Endothelial cell of umbilical vein (primary cell): ENCODE measurements at regions not wholly inside any gene's neighbourhood (a gene's known extent, or its start where the extent isn't known, plus 50 kb on each side); places are given as distances from the start of the nearest gene placed in this dataset.
A peak's percentile ranks its signal among the peaks of the same experiment; 100 is the strongest.

Experiments used
- BruUV-seq: library from RNA; stranded (reverse); fragments of 400-500 nt; replicated peaks from 2 replicates; lab custom pipeline; 2021; lab: Mats Ljungman, UMichigan
- CTCF ChIA-PET: fragments of 300-600, 350-600 bp; sonication (Branson Sonifier 250); formaldehyde crosslinking; loops from one replicate; lab custom pipeline; 2021; ENCODE audit warnings: antibody characterized with exemption, inconsistent platforms; lab: Charles Lee
- POLR2A ChIA-PET: fragments of 300-600, 350-600 bp; sonication (Branson Sonifier 250); formaldehyde crosslinking; loops from one replicate; lab custom pipeline; 2021; ENCODE audit warnings: antibody characterized with exemption, inconsistent platforms; lab: Charles Lee
- DNase-seq: peaks from one replicate; pipeline ENCODE4 v3.0.0-alpha.2; 2011; ENCODE audit warnings: low read depth, low spot score
- FAIRE-seq: peaks from 2 replicates; lab custom pipeline; 2011; peaks lifted over from hg19 to GRCh38; lab: Jason Lieb, UNC
- H2AFZ ChIP-seq: 2 replicates; pipeline ENCODE4 v1.6.0; 2012; ENCODE audit warnings: low read depth, low read length, control low read depth, inconsistent platforms
- H3K27ac ChIP-seq: 2 replicates; pipeline ENCODE4 v1.5.1; 2011; ENCODE audit warnings: low read depth, mild to moderate bottlenecking, control low read depth, low read length, moderate library complexity; ENCODE audit not compliant: insufficient read depth
- H3K27me3 ChIP-seq, 2 experiments: 2 replicates each; pipeline versions ENCODE4 v1.6.0 to v1.6.1; 2011; ENCODE audit warnings: low read length in 2 of 2, mixed read lengths in 1 of 2; ENCODE audit not compliant: control insufficient read depth in 2 of 2, insufficient read depth in 2 of 2
- H3K36me3 ChIP-seq, 2 experiments: 2 replicates in 1 of 2; 3 replicates in 1 of 2; pipeline ENCODE4 v1.5.1; 2011; ENCODE audit warnings: low read length in 2 of 2, mild to moderate bottlenecking in 1 of 2, moderate library complexity in 1 of 2; ENCODE audit not compliant: control insufficient read depth in 2 of 2, insufficient read depth in 2 of 2; ENCODE audit errors: extremely low read depth in 1 of 2
- H3K4me1 ChIP-seq: 3 replicates; pipeline ENCODE4 v1.5.1; 2011; ENCODE audit warnings: mild to moderate bottlenecking, low read length; ENCODE audit not compliant: control insufficient read depth, insufficient read depth; ENCODE audit errors: extremely low read depth
- H3K4me2 ChIP-seq: 2 replicates; pipeline ENCODE4 v1.6.1; 2011; ENCODE audit warnings: low read length, control low read depth, mixed read lengths; ENCODE audit not compliant: insufficient read depth
- H3K4me3 ChIP-seq, 3 experiments: fragments of 200-600 bp in 1 of 3; sonication (generic), shearing (Covaris generic) in 1 of 3; replicated peaks in 1 of 3; 2 replicates each; pipeline ENCODE4 v1.5.1; 2011 to 2016; ENCODE audit warnings: control low read depth in 3 of 3, low read length in 3 of 3, mild to moderate bottlenecking in 2 of 3, inconsistent platforms in 1 of 3, low read depth in 1 of 3, moderate library complexity in 1 of 3; ENCODE audit not compliant: insufficient read depth in 1 of 3
- H3K79me2 ChIP-seq: 2 replicates; pipeline ENCODE4 v1.6.0; 2012; ENCODE audit warnings: low read length, inconsistent platforms; ENCODE audit not compliant: control insufficient read depth, insufficient read depth
- H3K9ac ChIP-seq: replicated peaks from 2 replicates; pipeline ENCODE3; 2011; ENCODE audit warnings: low read length, control low read depth; ENCODE audit not compliant: insufficient read depth; ENCODE audit errors: extremely low read depth
- H3K9me1 ChIP-seq: replicated peaks from 3 replicates; pipeline ENCODE4 v1.6.0; 2011; ENCODE audit warnings: mild to moderate bottlenecking, low read length; ENCODE audit not compliant: control insufficient read depth, insufficient read depth; ENCODE audit errors: extremely low read depth
- H3K9me3 ChIP-seq: replicated peaks from 2 replicates; pipeline ENCODE4 v1.5.1; 2012; ENCODE audit warnings: low read length, inconsistent platforms; ENCODE audit not compliant: control insufficient read depth, insufficient read depth
- H4K20me1 ChIP-seq: replicated peaks from 2 replicates; pipeline ENCODE3; 2011; ENCODE audit warnings: mild to moderate bottlenecking, low read length; ENCODE audit not compliant: control insufficient read depth, insufficient read depth; ENCODE audit errors: extremely low read depth
- CTCF ChIP-seq, 2 donors: IDR thresholded peaks; 1 replicate in 1 of 2; 2 replicates in 1 of 2; pipeline ENCODE4 v1.5.1; 2011; ENCODE audit warnings: low read length in 2 of 2, mild to moderate bottlenecking in 2 of 2, moderate library complexity in 2 of 2, control low read depth in 1 of 2, inconsistent platforms in 1 of 2, low read depth in 1 of 2; ENCODE audit not compliant: insufficient read depth in 1 of 2; ENCODE audit errors: extremely low read depth in 1 of 2
- EZH2 ChIP-seq: IDR thresholded peaks from 2 replicates; pipeline ENCODE4 v1.6.1; 2012; ENCODE audit warnings: borderline replicate concordance, low read depth, mild to moderate bottlenecking, moderate library complexity, low read length, inconsistent platforms; ENCODE audit not compliant: severe bottlenecking
- FOS ChIP-seq: IDR thresholded peaks from 2 replicates; pipeline ENCODE4 v1.6.1; 2011; ENCODE audit warnings: mild to moderate bottlenecking, low read length, moderate library complexity, borderline replicate concordance; ENCODE audit not compliant: insufficient read depth
- GATA2 ChIP-seq: IDR thresholded peaks from 2 replicates; pipeline ENCODE4 v1.7.0; 2011; ENCODE audit warnings: low read depth, mild to moderate bottlenecking, moderate library complexity, mixed read lengths, low read length; ENCODE audit not compliant: insufficient read length, insufficient read depth
- JUN ChIP-seq: IDR thresholded peaks from 2 replicates; pipeline ENCODE4 v1.6.1; 2011; ENCODE audit warnings: borderline replicate concordance, low read depth; ENCODE audit not compliant: insufficient read length, insufficient read depth
- MAX ChIP-seq: IDR thresholded peaks from 2 replicates; pipeline ENCODE4 v1.6.1; 2011; ENCODE audit not compliant: insufficient read depth, insufficient read length
- MYC ChIP-seq: IDR thresholded peaks from one replicate; pipeline ENCODE4 v1.6.1; 2011; ENCODE audit warnings: mild to moderate bottlenecking, low read depth, low read length
- POLR2A ChIP-seq: IDR thresholded peaks from 2 replicates; pipeline ENCODE4 v1.6.1; 2012; ENCODE audit warnings: low read depth, mild to moderate bottlenecking, control low read depth, low read length
- POLR2AphosphoS5 ChIP-seq: IDR thresholded peaks from 2 replicates; pipeline ENCODE4 v1.6.1; 2012; ENCODE audit warnings: low read depth, mild to moderate bottlenecking, control low read depth, low read length, moderate library complexity; ENCODE audit not compliant: insufficient read depth
- dilution Hi-C: fragments of 300-500 bp; cut with MboI; formaldehyde crosslinking; loops from one replicate; pipeline ENCODE4 v1.15.0; 2019; ENCODE audit warnings: low sequenced_read_pairs; ENCODE audit not compliant: extremely low pct_ligation_motif_present
- intact Hi-C: fragments of 100-400 bp; cut with micrococcal nuclease; formaldehyde crosslinking; loops from one replicate; pipeline ENCODE4 v1.10.0; 2022

- ChIA-PET POLR2A (interaction anchor here (0.6 to 2.1 kb wide), 2 partner anchors 13 to 39 kb away, joined by 3 to 7 read pairs; no protein-coding TSS in a partner anchor), CTCF (interaction anchor here (1.0 to 1.9 kb wide), 2 partner anchors 9 to 68 kb away, joined by 3 to 6 read pairs; no protein-coding TSS in a partner anchor)
- Histone ChIP-seq H2AFZ (peak overlapping the region; percentile 72), H3K4me3 (no peak overlapping the region), H3K4me1 (peaks cover 20% of the 10 kb centered on the region), H3K4me2 (peak overlapping the region; percentile 43), H3K9me1 (no peaks in the 10 kb centered on the region), H3K9ac (peak overlapping the region; percentile 25), H3K27ac (peak overlapping the region; percentile 91), H4K20me1 (no peaks in the 10 kb centered on the region), H3K9me3 (no peaks in the 10 kb centered on the region), H3K27me3 (no peaks in the 10 kb centered on the region), H3K79me2 (no peaks in the 10 kb centered on the region), H3K36me3 (no peaks in the 10 kb centered on the region)
- TF ChIP-seq JUN, result no peak
- TF ChIP-seq CTCF (IDR thresholded peaks at IDR 0.05; ENCODE audit: extremely low read depth in 1 of 2, insufficient read depth in 1 of 2, low read depth in 1 of 2, low read length in 2 of 2), result no peak
- TF ChIP-seq MAX, result no peak
- TF ChIP-seq MYC, result no peak
- no peak for TF ChIP-seq FOS
- no peak for TF ChIP-seq EZH2
- no peak for TF ChIP-seq GATA2
- TF ChIP-seq POLR2AphosphoS5, result no peak
- TF ChIP-seq POLR2A, result no peak
- DNase-seq, result no peak
- BruUV-seq, result TSS peak; percentile 67
- FAIRE-seq, result no peak
- intact Hi-C loops (loop anchor here (1.0 to 5.0 kb wide), 7 partner anchors 9 to 245 kb away; partner anchors contain the start of gene MYLIP), dilution Hi-C loops (no loop called here)
These were observed 167.0 kb upstream of the MYLIP start for GRCh38 chr6:15961635-15962448.
